ENCODE measurements at regions not wholly inside any gene's neighbourhood (a gene's known extent, or its start where the extent isn't known, plus 50 kb on each side); places are given as distances from the start of the nearest gene placed in this dataset.

DNA sequence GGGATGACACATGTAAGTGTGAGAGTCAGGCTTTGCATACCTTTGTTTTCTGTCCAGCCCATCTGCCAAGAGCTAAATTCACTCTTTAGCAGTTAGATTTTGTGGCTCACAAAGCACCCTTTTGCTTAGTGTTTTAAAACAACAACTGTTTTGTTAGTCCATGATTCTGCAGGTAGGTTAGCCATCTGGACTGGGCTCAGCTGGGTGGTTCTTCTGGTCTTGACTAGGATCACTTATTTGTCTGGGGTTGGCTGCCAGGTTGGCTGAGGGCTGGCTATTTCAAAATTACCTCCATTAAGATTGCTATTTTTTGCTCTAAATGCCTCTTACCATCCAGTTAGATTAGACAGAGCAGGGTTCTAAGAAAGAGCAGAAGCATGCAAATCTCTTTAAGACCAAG, 489.3 kb downstream of the BTBD3 start:
- TF ChIP-seq, protein P1, sequence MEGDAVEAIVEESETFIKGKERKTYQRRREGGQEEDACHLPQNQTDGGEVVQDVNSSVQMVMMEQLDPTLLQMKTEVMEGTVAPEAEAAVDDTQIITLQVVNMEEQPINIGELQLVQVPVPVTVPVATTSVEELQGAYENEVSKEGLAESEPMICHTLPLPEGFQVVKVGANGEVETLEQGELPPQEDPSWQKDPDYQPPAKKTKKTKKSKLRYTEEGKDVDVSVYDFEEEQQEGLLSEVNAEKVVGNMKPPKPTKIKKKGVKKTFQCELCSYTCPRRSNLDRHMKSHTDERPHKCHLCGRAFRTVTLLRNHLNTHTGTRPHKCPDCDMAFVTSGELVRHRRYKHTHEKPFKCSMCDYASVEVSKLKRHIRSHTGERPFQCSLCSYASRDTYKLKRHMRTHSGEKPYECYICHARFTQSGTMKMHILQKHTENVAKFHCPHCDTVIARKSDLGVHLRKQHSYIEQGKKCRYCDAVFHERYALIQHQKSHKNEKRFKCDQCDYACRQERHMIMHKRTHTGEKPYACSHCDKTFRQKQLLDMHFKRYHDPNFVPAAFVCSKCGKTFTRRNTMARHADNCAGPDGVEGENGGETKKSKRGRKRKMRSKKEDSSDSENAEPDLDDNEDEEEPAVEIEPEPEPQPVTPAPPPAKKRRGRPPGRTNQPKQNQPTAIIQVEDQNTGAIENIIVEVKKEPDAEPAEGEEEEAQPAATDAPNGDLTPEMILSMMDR (IDR thresholded peaks at IDR 0.05), result no peak
- TF ChIP-seq POLR2A (IDR thresholded peaks at IDR 0.05), result no peak
